Stimulated activated CD8-positive, alpha-beta memory T cell treated with anti-CD3 and anti-CD28 coated beads, Interleukin-7, amount 100 ng/mL, for 4 hours (primary cell): ENCODE measurements at regions not wholly inside any gene's neighbourhood (a gene's known extent, or its start where the extent isn't known, plus 50 kb on each side); places are given as distances from the start of the nearest gene placed in this dataset.
"Not testable (repeated sequence)": the region's sequence is repeated elsewhere in the genome, so short reads cannot be mapped to it uniquely, and the experiment has no call there.

ENCODE experiments used
- DNase-seq, 2 donors: peaks; one replicate each; pipeline ENCODE4 v3.0.0-alpha.2; 2020; ENCODE audit warnings: low read depth in 2 of 2

DNA sequence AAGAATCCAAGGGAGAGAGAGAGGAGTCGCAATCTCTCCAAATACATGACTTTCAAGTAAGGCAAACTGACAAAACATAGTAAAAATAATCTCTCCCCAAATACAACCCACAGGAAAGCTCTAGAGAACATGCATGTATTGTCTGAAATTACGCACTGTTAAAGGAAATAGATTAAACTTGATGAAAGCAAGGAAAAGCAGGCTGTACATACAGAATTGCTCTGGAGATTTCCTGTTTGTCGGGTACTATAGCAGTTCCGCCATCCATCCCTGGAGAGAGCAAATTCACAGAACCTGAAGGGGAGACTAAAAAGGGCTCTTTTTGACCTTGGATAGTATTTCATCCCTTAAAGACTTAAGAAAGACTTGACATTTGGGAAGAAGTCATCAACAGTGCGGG is 170.2 kb upstream of the BET1 start:
- DNase-seq: no peak

DNA sequence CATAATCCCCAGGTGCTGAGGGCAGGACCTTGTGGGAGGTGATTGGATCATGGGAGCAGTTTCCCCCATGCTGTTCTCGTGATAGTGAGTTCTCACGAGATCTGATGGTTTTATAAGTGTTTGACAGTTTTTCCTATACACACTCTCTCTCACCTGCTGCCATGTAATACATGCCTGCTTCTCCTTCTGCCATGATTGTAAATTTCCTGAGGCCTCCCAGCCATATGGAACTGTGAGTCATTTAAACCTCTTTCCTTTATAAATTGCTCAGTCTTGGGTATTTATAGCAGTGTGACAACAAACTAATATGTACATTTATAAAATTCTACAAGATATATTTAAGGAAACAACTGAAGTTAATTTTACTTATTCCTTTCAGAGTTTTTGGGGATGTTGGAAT is 170.8 kb upstream of the BET1 start:
- no peak for DNase-seq

DNA sequence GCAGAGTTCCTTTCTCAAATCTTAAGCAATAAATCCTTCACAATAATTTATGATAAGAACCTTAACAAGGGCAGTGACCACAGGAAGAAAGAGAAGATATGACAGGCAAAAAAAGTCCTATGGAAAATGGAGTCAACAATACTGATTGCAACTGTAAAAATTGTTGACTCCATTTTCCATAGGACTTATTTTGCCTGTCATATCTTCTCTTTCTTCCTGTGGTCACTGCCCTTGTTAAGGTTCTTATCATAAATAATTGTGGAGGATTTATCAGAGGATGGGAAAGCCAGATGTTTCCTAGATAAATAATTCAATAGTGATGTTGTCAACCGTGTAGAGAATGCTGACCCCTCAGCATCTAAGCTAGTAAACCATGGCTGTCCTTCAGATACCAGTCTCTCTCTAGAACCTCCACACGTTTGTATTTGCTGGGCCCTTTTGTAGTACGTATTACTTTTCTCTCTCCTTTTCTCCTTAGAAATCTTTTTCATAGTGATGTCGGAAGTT is 172.6 kb upstream of the BET1 start:
- no peak for DNase-seq

DNA sequence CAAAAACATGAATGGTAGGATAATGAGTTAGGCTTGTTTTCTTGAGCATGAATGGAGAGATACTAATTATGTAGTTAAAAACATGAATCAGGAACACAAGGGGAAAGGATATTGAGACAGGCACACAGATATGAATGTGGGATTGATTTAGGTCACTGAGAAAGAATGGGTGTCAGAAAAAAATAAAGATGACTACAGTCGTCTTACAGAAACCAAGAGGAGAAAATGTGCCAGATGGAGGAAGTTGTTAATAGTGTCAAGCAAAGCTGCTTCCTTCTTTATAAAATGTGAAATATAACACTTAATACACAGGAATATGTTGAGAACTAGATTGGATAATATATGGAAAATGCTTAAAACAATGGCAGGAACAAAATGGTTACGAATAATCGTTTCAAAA is 173.3 kb upstream of the BET1 start:
- DNase-seq: no peak

DNA sequence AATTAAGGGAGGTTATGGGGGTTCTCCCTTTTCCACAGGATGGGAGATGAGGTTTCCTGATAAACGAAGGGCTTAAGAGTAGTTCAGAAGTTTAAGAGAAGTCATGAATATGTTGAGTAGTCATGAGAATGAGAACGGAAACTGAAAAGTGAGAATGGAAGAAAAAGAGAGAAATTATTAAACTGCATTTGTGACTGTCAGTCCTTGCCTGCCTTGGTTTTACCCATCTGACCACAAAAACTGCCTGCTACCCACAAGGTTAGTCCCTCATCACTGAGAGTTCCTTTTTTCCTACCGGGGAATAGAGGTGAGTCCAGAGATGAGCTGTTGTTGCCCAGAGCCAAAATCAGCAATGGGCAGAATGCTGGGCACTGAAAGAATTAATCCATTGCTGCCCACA is 174.1 kb upstream of the BET1 start:
- DNase-seq: no peak

DNA sequence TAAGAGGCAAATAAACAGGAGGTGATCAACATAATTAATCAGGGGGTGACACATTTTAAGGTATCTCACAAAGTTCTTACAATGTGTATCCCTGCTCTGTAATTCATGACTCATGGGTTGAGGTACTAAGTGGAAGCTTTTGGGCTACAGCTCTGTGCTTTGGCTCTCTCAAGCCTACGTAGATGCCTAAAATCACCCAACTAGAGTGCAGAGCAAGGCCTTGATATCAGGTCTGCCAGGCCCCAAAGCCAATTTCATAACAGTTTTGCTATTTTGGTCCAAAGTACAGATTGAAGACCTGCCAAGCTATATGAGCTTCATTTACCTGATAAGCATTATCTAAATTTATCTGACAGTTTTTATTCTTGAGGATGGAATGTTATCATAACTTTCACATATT is 175.3 kb upstream of the BET1 start:
- no peak for DNase-seq

DNA sequence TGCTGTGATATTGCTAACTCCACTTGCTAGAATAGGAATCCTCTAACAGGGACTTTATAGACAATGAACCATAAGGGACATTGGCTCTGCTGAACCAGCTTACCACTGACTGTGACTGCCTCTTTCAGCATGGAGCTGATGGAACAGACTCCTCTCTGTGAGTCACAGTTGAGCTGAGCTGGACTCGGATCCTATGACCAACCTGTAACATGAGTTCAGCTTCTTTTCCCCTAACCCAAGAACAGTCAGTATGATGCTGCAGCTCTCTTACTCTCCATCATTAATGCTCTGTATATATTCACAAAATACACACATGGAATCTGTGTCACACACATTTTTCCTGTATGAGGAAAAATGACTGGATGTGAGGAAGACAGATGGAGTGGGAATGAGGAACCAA is 177.9 kb upstream of the BET1 start:
- DNase-seq: no peak

DNA sequence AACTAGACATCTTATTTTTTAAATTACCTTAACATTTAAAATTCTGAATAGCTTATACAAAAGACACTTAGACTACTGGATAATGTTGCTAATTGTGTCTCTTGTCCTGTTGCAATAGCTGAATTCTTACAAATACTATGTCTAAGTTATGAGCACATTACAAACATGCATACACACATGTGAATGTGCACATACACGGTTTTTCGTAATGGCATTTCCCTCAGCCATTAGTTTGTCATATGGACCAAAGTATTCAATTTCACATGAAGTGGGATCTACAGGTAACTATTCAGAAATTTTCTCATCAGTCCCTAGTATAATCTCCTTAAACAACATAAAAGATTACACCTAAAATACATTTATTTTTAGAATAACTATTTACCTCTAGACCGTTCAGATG is 178.6 kb upstream of the BET1 start:
- DNase-seq: no peak

DNA sequence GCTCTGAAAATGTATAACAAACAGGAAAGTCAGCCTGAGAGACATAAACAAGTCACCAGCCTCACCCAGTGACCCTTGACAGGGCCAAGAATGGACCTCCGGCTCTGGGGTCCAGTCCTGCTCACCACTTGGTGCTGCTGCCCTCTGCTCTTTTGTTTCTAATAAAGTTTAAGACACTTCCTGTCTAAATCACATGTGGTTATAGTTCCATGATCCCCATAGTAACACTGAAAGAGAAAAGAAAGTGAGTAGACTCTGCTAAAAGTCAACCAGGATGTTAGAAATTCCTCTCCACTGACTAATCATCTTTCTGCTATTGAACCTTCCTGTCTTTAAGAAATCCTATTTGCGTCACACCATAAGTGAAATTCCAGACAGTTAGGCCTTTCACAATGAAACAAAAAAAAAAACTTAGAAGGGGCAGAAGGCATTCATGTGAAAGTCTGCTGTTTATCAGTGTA is 179.2 kb upstream of the BET1 start:
- DNase-seq: no peak

DNA sequence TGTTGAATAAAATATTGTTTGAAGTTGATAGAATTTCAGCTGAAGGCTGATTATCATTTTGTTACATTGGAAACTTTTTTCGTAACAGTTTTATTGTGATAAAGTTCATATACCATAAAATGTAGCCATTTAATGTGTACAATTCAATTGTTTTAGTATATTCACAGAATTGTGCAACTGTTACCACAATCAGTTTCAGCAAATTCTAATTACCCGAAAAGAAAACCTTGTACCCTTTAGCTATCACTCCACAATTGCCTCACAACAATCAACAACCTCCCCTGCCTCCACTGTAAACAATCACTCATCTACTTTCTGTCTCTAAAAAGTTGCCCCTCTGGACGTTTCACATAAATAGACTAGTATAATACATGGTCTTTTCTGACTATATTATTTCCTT is 179.7 kb upstream of the BET1 start:
- no peak for DNase-seq

DNA sequence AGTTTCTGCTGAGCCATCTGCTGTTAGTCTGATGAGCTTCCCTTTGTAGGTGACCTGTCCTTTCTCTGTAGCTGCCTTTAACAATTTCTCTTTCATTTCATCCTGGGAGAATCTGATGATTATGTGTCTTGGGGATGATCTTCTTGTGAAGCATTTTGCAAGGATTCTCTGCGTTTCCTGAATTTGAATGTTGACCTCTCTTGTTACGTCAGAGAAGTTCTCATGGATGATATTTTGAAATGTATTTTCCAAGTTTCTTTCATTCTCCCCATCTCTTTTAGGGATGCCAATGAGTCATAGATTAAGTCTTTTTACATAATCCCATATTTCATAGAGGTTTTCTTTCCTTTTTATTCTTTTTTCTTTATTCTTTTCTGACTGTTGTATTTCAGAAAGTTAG is 184.2 kb upstream of the BET1 start:
- no peak for DNase-seq

DNA sequence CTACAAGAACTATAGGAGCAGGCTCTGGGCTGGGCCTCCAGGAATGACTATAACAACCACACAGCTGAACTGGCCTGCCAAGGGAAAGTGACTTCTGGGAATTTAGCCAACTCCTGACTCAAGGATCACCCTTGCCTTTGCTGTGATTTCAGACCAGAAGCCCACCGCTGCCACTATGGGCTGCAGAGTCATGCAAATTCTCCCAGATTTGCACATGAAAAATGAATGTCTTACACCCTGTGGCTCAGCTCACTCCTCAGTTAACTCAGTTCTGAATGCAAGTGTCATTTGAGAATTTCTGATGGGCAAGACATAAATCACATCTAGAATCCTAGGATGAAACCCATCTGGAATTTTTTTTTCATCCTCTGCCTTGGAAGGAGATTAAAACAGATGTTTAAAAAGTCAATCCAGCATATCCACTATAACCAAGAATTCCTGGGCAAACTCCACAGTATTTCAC is 186.5 kb upstream of the BET1 start:
- DNase-seq: no peak

DNA sequence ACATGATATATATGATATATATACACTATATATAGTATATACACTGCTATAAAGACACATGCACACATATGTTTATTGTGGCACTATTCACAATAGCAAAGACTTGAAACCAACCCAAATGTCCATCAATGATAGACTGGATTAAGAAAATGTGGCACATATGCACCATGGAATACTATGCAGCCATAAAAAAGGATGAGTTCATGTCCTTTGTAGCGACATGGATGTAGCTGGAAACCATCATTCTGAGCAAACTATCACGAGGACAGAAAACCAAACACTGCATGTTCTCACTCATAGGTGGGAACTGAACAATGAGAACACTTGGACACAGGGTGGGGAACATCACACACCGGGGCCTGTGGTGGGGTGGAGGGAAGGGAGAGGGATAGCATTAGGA is 190.3 kb upstream of the BET1 start:
- DNase-seq: not testable (repeated sequence)

DNA sequence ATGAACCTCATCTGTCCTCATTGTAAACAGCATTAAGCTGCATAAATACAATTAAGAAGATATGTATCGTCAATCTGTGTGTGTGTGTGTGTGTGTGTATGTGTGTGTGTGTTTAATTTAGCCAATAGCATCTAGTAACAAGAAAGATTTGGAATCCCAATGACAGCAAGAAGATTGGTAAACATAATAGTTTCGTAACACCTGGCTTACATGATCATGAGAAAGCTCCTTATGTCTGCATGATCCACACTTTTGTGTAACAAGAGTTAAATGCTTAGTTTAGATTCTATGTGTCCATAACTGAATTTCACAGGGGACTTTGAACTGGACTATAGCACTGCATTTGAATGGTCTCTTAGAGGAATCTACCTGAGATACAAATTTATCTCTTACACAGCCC is 191.0 kb upstream of the BET1 start:
- DNase-seq: no peak

DNA sequence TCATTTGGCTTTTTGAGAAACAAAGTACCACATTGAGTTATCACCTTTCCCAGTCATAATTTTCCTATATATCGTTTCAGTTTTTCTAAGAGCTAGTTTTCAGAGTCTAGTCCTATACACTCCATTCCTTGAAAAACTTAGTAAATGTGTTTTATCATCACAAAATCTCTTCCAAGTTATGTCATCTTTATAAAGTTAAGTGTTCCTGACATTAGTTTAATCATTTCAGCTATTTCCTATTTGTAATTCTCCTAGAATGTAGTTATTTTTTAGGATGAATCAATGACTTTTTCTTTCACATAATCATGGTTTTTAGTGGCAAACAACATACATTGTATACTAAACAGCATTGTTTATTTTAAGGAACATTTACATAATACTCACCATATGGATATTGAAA is 191.7 kb upstream of the BET1 start:
- no peak for DNase-seq

DNA sequence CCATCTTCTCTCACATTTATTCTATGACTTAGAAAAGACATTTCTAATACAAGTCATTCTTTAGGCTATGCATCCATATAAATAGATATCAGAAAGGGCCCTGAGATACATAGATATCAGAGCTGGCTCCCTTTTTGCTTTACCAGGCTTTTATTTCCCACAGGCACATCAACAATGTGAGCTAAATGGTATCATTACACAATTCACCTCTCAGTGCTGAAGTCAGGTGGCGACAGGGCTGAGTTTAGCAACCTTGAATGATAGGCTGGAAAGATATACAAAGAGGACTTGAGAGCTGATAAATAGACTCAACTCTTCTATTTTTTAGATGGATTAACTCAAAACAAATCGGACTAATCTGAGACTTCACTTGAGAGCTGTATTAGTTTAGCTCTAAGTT is 189.2 kb upstream of the COL1A2 start:
- DNase-seq: no peak

DNA sequence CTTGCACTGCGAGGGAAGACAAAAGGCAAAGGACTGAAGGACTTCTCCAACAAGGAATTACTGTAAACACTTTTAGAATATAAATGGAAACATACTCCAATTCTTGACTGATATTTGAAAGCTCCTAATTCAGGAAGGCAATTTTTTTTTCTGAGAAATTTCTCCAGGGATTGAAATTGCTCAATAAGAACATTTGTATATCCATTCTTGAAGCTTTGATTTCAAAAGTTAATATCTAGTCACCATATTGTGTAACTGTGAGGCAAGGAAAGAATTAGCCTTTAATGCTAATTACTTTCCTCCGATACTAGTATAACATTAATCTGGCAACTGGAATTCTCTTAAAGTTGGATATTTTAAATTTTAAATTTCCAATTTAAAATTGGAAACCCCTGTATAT is 188.4 kb upstream of the COL1A2 start:
- DNase-seq: no peak

DNA sequence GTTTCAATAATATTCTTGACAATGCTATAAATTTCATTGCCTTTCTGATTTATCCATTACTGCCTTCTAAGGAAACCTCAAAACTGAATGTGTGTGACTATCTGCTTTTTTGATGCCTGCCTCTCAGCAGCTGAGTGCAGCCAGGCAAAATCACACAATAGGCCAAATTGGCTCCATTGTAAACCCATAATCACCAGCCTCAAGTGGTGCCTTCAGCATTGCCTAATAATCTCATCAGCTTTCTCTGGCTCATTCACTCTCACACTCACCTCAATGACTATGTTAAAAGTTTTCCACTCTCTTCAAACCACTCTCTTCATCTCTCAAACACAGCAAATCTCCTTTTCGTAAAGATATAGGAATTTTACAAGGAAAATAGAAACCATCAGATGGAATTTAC is 182.5 kb upstream of the COL1A2 start:
- no peak for DNase-seq

DNA sequence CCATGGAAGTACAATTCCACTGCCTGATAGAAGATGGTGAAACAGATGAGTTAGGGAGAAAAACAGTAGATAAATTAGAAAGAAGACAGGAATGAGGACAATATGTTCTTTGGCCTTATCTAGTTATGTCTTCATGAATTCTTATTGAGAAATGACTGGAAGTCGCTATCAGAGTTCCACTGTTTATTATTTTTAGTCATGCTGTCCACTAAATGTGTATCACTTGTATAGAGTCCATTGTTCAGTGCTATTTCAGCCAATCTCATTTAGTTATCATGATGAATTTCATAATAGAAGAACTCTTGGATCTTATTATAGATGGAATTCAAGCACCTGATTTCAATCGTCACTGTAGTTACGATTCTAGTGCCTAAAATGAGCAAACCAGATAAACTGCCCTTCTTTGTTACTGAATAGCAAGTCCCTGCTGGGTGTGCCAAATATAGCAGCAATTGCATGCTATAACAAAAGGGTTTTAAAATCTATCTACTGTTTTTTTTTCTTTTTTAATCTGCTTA is 177.7 kb upstream of the COL1A2 start:
- no peak for DNase-seq

DNA sequence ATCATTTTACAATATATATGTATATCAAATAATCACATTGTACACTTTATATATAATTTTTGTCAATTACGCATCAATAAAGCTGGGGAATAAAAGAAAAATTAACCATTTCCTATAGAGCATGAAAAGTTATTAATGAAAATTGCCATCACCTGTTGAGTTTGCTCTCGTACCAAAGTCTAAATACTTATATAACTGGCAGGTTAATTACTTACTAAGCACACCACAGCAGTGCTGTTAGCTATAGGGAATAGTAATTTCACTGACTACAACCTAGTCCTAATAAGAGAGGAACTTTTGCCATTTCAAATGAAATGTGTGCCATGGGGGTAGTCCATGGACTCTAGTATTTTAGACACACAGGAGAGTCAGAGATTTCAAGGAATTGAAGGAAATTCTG is 176.9 kb upstream of the COL1A2 start:
- DNase-seq: no peak

DNA sequence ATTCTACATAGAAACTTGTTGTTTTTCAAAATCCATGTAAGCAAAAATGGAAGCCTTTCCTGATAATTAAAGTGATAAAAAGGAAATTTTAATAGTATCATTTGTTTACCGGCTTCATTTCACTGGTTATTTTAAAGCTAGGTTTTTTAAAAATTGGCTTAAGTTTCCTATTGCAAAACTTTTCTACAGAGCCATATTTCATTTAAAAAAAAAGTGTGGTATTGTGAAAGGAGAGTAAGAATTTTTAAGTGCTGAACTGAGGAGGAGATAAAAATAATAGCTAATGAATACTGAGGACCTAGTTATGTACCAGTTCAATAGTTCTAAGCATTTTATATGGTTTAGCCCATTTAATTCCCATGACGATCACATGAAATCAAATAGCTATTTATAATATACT is 172.2 kb upstream of the COL1A2 start:
- DNase-seq: no peak

DNA sequence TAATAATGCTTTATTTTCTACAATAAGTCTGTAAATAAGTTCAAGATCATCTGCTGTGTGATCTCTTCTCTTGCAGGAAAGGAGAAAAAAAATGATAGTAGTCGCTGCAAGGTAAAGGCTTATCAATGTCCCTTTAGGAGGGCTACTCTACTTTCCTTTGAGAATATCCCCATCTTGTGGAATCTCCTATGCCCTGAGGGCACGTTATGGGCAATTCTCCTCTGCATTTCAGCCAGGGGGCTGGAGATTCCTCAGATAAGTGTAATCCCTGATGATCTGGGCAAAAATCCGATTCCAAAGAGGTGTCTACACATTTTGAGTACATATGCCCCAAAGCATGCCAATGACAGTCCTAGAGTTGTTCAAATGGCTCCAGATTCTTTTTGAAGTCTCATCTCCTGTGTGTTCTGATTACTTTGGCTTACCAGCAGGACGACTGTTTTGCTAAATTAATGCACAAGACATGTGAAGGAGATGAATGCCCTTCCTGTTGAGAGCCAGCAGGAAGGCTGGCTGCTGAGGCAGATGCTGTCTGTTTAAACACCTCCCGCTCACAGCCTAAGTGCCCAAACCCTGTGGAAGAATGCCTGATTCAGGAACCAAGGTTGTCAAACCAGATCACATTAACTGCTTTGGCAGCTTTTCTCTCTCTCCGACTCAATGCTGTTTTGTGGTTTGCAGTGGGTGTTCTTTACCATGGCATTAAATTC is 171.2 kb upstream of the COL1A2 start:
- DNase-seq: no peak

DNA sequence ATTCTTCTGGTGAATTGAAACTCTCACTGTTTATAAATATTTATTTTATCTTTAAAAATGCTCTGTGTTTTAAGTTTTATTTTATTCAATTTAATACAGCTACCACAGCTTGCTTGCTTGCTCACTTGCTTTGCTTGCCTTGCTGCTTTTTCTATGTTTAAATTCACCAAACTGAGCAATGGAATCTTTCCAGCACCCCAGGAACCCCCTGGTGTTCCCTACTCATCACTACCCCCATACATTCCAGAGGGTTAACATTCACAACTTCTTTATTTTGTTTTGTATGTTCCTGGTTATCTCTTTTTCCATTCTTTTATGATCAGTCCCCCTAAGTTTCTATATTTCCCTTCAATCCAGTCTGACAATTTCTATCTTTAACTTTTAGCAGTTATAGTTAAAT is 166.5 kb upstream of the COL1A2 start:
- DNase-seq: no peak

DNA sequence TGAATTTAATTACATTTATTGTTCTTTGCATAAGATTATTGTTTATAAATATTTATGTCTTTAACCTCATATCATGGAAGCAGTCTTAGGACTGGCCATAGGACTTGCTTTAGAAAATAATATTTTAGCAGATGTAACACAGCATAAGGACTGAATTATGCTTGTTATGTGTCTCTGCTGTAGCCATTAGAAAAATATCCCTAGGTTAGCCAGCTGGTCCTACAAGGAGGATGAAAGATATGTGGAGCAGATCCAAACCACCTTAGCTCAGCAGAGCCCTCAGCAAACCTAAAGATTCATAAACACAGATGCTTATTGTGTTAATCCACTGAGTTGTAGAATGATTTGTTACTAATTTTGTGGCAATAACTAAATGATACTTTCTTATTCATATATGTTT is 166.0 kb upstream of the COL1A2 start:
- DNase-seq: no peak
